Peyer's patch (tissue), 4 donors: ENCODE measurements at regions not wholly inside any gene's neighbourhood (a gene's known extent, or its start where the extent isn't known, plus 50 kb on each side); places are given as distances from the start of the nearest gene placed in this dataset.
A peak's percentile ranks its signal among the peaks of the same experiment; 100 is the strongest.

Source experiments
- DNase-seq, 3 donors: peaks; one replicate each; pipeline ENCODE4 v3.0.0-alpha.2; 2017 to 2019
- H3K27ac ChIP-seq, 4 donors: fragments of 200-600 bp; sonication (generic); one replicate each; pipeline ENCODE4 v1.5.1; 2016 to 2019
- H3K27me3 ChIP-seq, 2 donors: fragments of 200-600 bp; sonication (generic); one replicate each; pipeline ENCODE4 v1.5.1; 2019
- H3K36me3 ChIP-seq, 3 donors: fragments of 200-600 bp; sonication (generic); one replicate each; pipeline ENCODE4 v1.5.1; 2016 to 2019
- H3K4me1 ChIP-seq, 4 donors: fragments of 200-600 bp; sonication (generic); one replicate each; pipeline ENCODE4 v1.5.1; 2016 to 2019
- H3K4me3 ChIP-seq, 4 donors: fragments of 200-600 bp; sonication (generic); 1 replicate in 3 of 4; 2 replicates in 1 of 4; pipeline ENCODE4 v1.5.1; 2016 to 2019; ENCODE audit warnings: mild to moderate bottlenecking in 1 of 4
- H3K9me3 ChIP-seq, 4 donors: fragments of 200-600 bp; sonication (generic); one replicate each; pipeline ENCODE4 v1.5.1; 2016 to 2019; ENCODE audit warnings: mild to moderate bottlenecking in 1 of 4
- POLR2A ChIP-seq, 2 donors: fragments of 450-650 bp; IDR thresholded peaks; one replicate each; pipeline ENCODE4 v1.5.1; 2017; ENCODE audit warnings: antibody characterized with exemption in 2 of 2, mild to moderate bottlenecking in 2 of 2, moderate library complexity in 2 of 2
- TF ChIP-seq, protein P1 (sequence below), 6 experiments: fragments of 450-650 bp in 4 of 6; fragments of 200-600 bp in 2 of 6; sonication (generic) in 1 of 6; IDR thresholded peaks; one replicate each; pipeline ENCODE4 v1.5.1; 2017 to 2019; ENCODE audit warnings: antibody characterized with exemption in 6 of 6, mild to moderate bottlenecking in 3 of 6, moderate library complexity in 1 of 6

DNA sequence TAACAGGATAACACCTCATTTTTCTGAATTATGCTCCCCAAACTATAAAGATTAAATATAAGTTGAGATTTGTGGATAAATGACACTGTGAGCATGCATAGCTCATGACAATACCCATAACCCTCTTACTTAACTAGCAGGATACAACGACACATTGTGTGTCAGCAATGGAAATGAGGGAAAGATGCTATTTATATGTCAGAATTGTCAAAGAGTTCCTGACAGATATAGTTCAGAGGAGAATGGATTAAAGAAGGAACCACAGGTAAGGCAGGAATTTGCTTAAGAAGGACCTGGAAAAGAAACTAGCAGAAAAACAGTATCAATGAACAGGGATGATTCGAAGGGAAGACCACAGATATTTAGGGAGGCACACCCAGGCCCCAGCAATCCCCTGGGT, 591.0 kb downstream of the DHX35 start:
- H3K27ac ChIP-seq, result no peak overlapping the region
- no peaks in the 10 kb centered on the region for H3K4me1 ChIP-seq
- no peak overlapping the region for H3K4me3 ChIP-seq
- no peaks in the 10 kb centered on the region for H3K36me3 ChIP-seq
- H3K9me3 ChIP-seq, result no peaks in the 10 kb centered on the region
- no peak for DNase-seq
- H3K27me3 ChIP-seq, result no peaks in the 10 kb centered on the region
- no peak for TF ChIP-seq POLR2A (IDR thresholded peaks at IDR 0.05)
- TF ChIP-seq, protein P1, sequence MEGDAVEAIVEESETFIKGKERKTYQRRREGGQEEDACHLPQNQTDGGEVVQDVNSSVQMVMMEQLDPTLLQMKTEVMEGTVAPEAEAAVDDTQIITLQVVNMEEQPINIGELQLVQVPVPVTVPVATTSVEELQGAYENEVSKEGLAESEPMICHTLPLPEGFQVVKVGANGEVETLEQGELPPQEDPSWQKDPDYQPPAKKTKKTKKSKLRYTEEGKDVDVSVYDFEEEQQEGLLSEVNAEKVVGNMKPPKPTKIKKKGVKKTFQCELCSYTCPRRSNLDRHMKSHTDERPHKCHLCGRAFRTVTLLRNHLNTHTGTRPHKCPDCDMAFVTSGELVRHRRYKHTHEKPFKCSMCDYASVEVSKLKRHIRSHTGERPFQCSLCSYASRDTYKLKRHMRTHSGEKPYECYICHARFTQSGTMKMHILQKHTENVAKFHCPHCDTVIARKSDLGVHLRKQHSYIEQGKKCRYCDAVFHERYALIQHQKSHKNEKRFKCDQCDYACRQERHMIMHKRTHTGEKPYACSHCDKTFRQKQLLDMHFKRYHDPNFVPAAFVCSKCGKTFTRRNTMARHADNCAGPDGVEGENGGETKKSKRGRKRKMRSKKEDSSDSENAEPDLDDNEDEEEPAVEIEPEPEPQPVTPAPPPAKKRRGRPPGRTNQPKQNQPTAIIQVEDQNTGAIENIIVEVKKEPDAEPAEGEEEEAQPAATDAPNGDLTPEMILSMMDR (IDR thresholded peaks at IDR 0.05), result no peak

DNA sequence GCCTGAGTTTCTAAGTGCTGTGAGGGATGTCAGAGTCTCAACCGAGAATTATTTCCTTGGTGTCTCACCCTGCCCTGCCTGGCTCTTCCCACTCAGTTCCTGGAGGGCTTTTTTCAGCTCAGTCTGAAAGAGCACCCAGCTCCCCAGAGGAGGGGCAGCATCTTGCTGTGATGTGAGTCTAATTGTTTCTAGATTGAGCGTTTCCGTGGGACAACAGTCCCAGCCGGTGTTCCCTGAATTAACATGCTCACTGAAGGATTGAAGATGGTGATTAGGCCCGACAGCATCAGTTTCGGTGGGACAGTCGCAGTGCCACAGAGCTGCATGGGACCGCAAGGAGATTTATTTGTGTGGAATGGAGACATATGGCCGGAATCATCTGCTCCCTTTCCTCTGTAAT, 587.6 kb downstream of the DHX35 start:
- TF ChIP-seq, protein P1 (IDR thresholded peaks at IDR 0.05), result no peak
- no peak for TF ChIP-seq POLR2A (IDR thresholded peaks at IDR 0.05)
- Histone ChIP-seq H3K9me3 (no peaks in the 10 kb centered on the region), H3K27me3 (no peaks in the 10 kb centered on the region), H3K4me1 (no peaks in the 10 kb centered on the region), H3K4me3 (no peak overlapping the region), H3K36me3 (no peaks in the 10 kb centered on the region), H3K27ac (no peak overlapping the region)
- no peak for DNase-seq

DNA sequence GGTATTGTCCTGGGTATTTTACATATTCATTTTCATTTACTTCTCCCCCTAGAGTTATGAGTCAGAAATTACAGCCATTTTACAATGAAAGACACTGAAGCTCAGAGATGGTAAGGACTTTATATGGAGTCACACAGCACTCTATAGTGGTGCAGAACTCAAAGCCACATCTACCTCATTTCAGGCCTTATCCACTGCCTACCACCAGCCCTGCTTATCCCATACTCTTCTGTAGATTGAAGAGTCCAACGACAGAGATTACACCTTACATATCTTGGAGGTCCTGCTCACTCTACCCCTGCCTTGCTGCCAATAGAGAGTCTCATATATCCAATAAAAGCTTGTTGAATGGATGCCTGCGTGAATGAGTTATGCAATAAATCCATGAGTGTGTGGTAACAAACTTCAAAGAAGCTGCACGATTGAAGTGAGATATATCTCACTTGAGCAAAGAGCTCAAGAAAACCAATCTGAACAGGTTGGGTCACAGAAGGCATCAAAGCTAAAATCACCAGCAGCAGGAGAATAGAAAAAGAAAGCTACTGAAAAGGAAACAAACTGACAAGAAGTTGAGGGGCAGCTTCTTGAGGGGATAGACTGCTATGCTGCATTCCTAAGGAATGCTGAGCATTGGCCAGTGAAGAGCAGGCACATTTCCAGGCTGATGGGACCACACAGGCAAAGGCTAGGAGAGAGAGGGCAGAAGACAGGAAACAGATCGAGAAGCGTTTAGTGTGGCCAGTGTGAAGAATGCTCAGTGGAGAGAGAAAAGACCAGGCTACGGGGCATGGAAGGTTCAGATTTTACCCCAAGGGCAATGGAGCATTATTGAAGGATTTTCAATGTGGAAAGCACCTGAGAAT, 585.6 kb downstream of the DHX35 start:
- TF ChIP-seq, protein P1 (IDR thresholded peaks at IDR 0.05), result no peak
- no peak for TF ChIP-seq POLR2A (IDR thresholded peaks at IDR 0.05)
- Histone ChIP-seq H3K4me1 (no peaks in the 10 kb centered on the region), H3K9me3 (no peaks in the 10 kb centered on the region), H3K36me3 (no peaks in the 10 kb centered on the region), H3K27me3 (no peaks in the 10 kb centered on the region), H3K27ac (no peak overlapping the region), H3K4me3 (no peak overlapping the region)
- no peak for DNase-seq

DNA sequence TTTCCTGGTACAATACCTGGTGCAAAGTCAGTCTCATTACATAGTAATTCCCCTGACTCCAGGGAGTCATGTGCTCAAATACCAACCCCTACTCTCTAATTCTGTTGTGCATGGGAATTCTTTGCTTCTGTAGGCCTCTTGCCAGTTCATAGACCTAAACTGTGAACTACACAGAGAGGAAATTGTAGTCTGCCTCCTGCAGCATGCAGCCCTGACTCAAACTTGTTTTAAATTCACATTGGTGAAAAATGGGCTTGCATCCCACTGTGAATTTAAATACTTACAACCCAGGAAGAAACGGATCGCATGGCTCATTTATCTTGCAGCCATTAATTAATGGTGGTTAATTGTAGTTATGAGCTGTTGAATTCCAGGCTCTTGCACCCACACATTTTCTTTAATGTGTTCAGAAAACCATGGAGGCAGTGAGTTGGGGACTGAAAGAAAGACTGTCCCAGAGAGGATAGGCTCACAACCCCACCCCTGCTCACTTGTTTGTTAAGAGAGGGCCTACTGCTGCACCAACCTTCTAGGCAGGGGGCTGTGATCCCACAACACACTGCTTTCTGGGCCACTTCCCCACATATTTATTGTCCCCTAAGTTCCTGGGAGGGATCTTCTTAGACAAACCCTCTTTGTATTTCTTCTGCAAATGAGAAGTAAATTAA, 579.1 kb downstream of the DHX35 start:
- Histone ChIP-seq H3K4me3 (no peak overlapping the region), H3K27ac (no peak overlapping the region), H3K4me1 (no peaks in the 10 kb centered on the region), H3K36me3 (no peaks in the 10 kb centered on the region), H3K27me3 (no peaks in the 10 kb centered on the region), H3K9me3 (no peaks in the 10 kb centered on the region)
- DNase-seq, result no peak
- TF ChIP-seq, protein P1 (IDR thresholded peaks at IDR 0.05), result no peak
- TF ChIP-seq POLR2A (IDR thresholded peaks at IDR 0.05), result no peak

DNA sequence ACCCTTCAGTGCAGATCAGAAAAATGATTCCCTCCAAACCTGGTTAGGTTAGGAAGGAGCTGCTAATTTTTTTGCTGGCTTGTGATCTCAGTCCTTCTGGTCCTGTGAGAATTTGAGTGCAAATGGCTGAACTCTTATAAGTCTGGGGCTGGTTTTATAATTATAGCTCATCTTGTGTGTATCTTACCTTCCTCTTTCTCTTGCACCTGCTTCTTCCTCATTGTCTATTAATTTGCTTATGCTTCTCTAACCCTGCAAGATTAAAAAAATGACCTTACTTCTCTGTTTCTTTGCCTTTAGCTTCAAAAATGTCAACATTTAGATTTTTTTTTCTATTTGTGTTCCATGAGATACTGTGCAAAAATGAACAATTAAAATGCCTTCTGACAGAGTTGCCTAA, 576.2 kb downstream of the DHX35 start:
- H3K27me3 ChIP-seq, result no peaks in the 10 kb centered on the region
- H3K36me3 ChIP-seq, result no peaks in the 10 kb centered on the region
- H3K4me3 ChIP-seq, result no peak overlapping the region
- no peaks in the 10 kb centered on the region for H3K9me3 ChIP-seq
- no peaks in the 10 kb centered on the region for H3K4me1 ChIP-seq
- TF ChIP-seq, protein P1 (IDR thresholded peaks at IDR 0.05), result no peak
- TF ChIP-seq POLR2A (IDR thresholded peaks at IDR 0.05), result no peak
- DNase-seq, result no peak
- peak overlapping the region in 1 of 4 donors; percentile 57 for H3K27ac ChIP-seq
